GM19455 (cell line): ENCODE measurements at regions not wholly inside any gene's neighbourhood (a gene's known extent, or its start where the extent isn't known, plus 50 kb on each side); places are given as distances from the start of the nearest gene placed in this dataset.

ENCODE experiments used
- ATAC-seq: cut with Tn5 transposase; IDR thresholded peaks from one replicate; pipeline ENCODE4 v1.9.1; 2021; ENCODE audit not compliant: unreplicated experiment

GRCh38 chr13:26942184-26942583, 181.6 kb upstream of the GPR12 start:
- no peak for ATAC-seq

GRCh38 chr13:26941345-26942174, 181.0 kb upstream of the GPR12 start:
- ATAC-seq: no peak

- ATAC-seq: no peak
These were observed 173.5 kb upstream of the GPR12 start for GRCh38 chr13:26934096-26934495.

GRCh38 chr13:26932465-26932864, 171.9 kb upstream of the GPR12 start:
- ATAC-seq: no peak

- ATAC-seq: peak; percentile 59
These were observed 169.6 kb upstream of the GPR12 start for GRCh38 chr13:26929971-26930730.

GRCh38 chr13:26927511-26927910, 166.9 kb upstream of the GPR12 start:
- ATAC-seq: no peak

GRCh38 chr13:26926371-26926770, 165.8 kb upstream of the GPR12 start:
- ATAC-seq: no peak

GRCh38 chr13:26923824-26924605, 163.4 kb upstream of the GPR12 start:
- no peak for ATAC-seq

GRCh38 chr13:26921918-26922317, 161.3 kb upstream of the GPR12 start:
- peak; percentile 57 for ATAC-seq

GRCh38 chr13:26920614-26921355, 160.2 kb upstream of the GPR12 start:
- no peak for ATAC-seq

- ATAC-seq: no peak
These were observed 159.1 kb upstream of the GPR12 start for GRCh38 chr13:26919732-26920131.

GRCh38 chr13:26919311-26919710, 158.7 kb upstream of the GPR12 start:
- no peak for ATAC-seq

GRCh38 chr13:26914624-26915023, 154.0 kb upstream of the GPR12 start:
- no peak for ATAC-seq

GRCh38 chr13:26914148-26914547, 153.6 kb upstream of the GPR12 start:
- ATAC-seq: no peak

GRCh38 chr13:26910754-26911465, 150.3 kb upstream of the GPR12 start:
- no peak for ATAC-seq

GRCh38 chr13:26909477-26909876, 148.9 kb upstream of the GPR12 start:
- no peak for ATAC-seq

- no peak for ATAC-seq
These were observed 147.5 kb upstream of the GPR12 start for GRCh38 chr13:26908126-26908525.

- no peak for ATAC-seq
These were observed 138.6 kb upstream of the GPR12 start for GRCh38 chr13:26899202-26899601.

- no peak for ATAC-seq
These were observed 137.3 kb upstream of the GPR12 start for GRCh38 chr13:26897706-26898550.
